Gastrocnemius medialis (tissue), 4 donors: ENCODE measurements at regions not wholly inside any gene's neighbourhood (a gene's known extent, or its start where the extent isn't known, plus 50 kb on each side); places are given as distances from the start of the nearest gene placed in this dataset.

Experiments used
- CTCF ChIP-seq, 5 experiments: fragments of 450-650 bp in 3 of 5; fragments of 200-600 bp in 2 of 5; sonication (generic) in 2 of 5; IDR thresholded peaks in 4 of 5; conservative IDR thresholded peaks in 1 of 5; 1 replicate in 4 of 5; 2 replicates in 1 of 5; pipeline ENCODE4 v1.5.1; 2016 to 2019; ENCODE audit warnings: antibody characterized with exemption in 5 of 5, mild to moderate bottlenecking in 3 of 5, moderate library complexity in 3 of 5
- POLR2A ChIP-seq, 2 donors: fragments of 450-650 bp; IDR thresholded peaks; one replicate each; pipeline ENCODE4 v1.6.1; 2017; ENCODE audit warnings: antibody characterized with exemption in 2 of 2, mild to moderate bottlenecking in 2 of 2, moderate library complexity in 2 of 2

DNA sequence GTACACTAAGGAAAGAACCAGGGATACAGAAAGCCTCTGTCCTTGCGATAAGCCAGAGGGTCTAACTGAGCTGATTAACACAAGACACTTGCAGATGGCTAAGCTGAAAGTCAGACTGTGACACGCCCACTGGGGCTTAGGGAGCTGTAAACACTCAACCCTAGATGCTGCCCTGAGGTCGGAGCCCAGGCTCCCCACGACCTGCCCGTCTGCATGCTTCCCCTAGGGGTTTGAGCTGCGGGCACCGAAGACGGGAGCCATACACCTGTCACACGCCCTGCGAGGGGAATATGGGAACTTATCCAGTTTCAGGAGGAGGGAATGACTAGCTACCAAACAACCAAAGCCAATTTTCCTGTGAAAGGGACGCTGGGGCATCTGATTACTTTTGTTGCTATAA is 96.0 kb downstream of the HTR5A start:
- TF ChIP-seq CTCF (IDR thresholded peaks at IDR 0.05 in 4 of 5, conservative IDR thresholded peaks at IDR 0.05 in 1 of 5) (no peak), POLR2A (IDR thresholded peaks at IDR 0.05) (no peak)
